ENCODE measurements at regions not wholly inside any gene's neighbourhood (a gene's known extent, or its start where the extent isn't known, plus 50 kb on each side); places are given as distances from the start of the nearest gene placed in this dataset.

DNA sequence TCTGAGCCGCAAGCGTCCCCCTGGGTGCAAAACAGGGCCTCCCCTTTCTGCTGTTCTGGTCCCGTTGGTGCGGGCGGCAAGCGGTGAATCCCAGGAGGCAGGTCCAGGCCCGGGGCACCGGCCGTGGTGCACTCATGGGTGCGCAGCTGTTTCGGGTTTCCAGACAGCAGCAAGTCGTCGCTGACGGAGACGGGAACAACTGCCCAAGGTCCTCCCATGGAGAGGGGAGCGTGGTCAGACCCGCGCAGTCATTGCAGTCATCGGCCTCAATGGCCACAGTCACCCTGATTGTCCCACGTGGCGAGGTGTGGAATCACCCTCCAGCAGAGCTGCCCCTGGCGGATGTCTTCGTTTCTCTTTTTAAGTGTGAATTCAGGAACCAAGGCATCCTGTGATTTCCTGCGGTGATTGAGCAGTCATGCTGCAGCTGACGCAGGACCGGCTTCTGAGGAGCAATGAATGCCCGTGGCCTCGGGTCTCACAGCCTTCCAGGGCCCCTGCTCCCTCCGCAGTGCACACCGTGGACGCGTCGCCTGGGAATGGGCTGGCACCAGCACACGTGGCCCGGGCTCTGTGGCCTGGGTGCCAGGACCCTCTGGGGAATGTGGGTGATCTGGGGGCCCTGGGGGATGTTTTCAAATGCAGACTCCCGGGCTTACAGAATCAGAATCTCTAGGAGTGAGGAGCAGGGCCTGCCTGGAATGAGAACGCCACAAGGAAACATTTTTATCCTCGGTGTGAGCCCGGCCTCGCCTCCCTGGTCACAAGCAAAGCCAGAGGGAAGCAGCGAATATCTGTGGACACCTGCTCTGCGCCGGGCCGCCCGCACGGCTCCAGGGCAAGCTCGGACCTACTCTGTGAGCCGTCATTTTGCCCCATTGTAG, 244.2 kb upstream of the SALL3 start:
- H3K9me3 Mint-ChIP-seq (ENCODE audit: unreplicated experiment) = peaks cover 32% of the 10 kb centered on the region
- CTCF ChIA-PET = interaction anchor here (0.6 kb wide), 1 partner anchor 1516 kb away, joined by 3 read pairs; no protein-coding TSS in a partner anchor
- H3K36me3 Mint-ChIP-seq (ENCODE audit: insufficient read depth, unreplicated experiment) = peaks cover 5% of the 10 kb centered on the region
- intact Hi-C loops (cut with micrococcal nuclease) = no loop called here
- TF ChIP-seq, protein P1, sequence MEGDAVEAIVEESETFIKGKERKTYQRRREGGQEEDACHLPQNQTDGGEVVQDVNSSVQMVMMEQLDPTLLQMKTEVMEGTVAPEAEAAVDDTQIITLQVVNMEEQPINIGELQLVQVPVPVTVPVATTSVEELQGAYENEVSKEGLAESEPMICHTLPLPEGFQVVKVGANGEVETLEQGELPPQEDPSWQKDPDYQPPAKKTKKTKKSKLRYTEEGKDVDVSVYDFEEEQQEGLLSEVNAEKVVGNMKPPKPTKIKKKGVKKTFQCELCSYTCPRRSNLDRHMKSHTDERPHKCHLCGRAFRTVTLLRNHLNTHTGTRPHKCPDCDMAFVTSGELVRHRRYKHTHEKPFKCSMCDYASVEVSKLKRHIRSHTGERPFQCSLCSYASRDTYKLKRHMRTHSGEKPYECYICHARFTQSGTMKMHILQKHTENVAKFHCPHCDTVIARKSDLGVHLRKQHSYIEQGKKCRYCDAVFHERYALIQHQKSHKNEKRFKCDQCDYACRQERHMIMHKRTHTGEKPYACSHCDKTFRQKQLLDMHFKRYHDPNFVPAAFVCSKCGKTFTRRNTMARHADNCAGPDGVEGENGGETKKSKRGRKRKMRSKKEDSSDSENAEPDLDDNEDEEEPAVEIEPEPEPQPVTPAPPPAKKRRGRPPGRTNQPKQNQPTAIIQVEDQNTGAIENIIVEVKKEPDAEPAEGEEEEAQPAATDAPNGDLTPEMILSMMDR (IDR thresholded peaks at IDR 0.05; ENCODE audit: unreplicated experiment) = no peak
- POLR2A ChIA-PET = no interaction called here
- no peak for DNase-seq (ENCODE audit: unreplicated experiment)
- no peak overlapping the region for H3K4me3 Mint-ChIP-seq (ENCODE audit: unreplicated experiment)
- no TSS peak for BruUV-seq (replicated peaks)
- no peaks in the 10 kb centered on the region for H3K4me1 Mint-ChIP-seq (ENCODE audit: insufficient read depth, unreplicated experiment)
- no peak overlapping the region for H3K27ac Mint-ChIP-seq (ENCODE audit: low read depth, unreplicated experiment)
- no peaks in the 10 kb centered on the region for H3K27me3 Mint-ChIP-seq (ENCODE audit: insufficient read depth, unreplicated experiment)

DNA sequence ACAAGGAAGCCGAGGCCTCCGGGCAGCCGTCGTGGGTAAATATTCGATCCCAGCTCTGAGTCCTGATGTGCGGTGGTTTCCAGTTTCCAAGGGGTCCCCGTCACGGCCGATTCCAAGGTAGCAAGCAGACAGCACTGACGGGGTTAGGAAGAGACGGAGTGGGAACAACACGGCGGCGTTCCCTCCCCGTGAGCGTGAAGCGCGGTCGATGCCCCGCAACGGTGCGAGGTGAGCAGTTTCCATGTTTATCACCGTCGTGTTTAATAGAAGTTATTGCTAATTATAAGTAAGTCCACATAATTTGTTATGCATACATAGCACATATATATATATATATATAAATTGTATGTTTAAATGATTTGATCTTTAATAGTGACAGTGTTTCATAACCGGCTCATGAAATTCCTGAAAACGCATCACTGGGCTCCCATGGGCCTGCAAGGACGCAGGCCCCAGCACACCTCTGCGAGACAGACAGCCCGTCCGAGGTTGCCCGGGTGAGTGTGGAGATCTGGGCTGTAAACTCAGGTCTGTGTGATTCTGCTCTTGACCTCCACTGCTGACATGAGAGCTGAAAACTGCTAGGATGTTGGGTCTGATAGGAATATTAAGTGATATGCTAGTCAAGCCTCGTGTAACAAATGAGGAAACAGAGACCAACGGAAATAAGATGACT, 243.5 kb upstream of the SALL3 start:
- H3K4me3 Mint-ChIP-seq (ENCODE audit: unreplicated experiment) = no peak overlapping the region

DNA sequence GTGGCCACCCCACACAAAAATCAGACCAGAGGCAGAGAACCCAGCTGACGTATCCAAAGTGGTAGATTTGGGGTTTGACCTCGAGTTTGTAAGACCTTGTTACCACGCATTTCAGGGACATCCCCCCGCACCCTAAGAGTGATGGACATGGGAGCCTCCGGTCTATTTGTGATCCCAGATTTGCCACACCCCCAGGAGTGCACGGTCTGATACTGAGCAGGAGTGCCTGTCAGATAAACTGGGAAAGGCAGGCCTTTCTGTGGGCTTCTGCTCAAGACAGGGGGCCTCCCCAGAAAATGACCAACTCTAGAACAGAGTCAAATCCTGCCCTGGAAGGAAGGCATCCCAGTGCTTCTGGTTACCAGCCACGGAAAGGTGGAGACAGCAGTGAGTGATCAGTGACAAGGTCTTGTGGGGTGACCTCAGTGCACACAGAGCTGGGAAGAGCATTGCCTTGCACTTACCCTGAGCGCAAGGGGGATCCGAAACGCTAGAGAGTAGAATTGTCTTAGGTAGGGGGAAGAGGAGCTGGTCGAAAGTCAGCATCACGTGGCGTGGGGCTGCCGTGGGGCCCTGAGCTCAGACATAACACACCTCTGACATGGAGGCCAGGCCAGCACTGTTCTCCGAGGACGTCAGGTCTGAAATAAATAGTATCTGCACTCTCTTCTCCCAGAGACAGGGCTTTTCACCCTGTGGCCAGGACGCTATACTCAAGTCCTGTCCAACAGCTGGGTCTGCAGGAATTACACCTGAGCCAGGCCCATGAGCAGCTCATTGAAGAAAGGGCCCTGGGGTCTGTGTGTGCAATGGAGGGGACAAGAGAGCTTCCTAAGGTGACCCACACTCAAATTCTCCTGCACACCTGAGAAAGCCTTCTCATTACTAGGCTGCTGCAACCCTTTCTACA, 242.4 kb upstream of the SALL3 start:
- Mint-ChIP-seq H3K9me3 (ENCODE audit: unreplicated experiment) (peaks cover 39% of the 10 kb centered on the region), H3K36me3 (ENCODE audit: insufficient read depth, unreplicated experiment) (peaks cover 5% of the 10 kb centered on the region), H3K4me1 (ENCODE audit: insufficient read depth, unreplicated experiment) (no peaks in the 10 kb centered on the region), H3K4me3 (ENCODE audit: unreplicated experiment) (no peak overlapping the region), H3K27me3 (ENCODE audit: insufficient read depth, unreplicated experiment) (no peaks in the 10 kb centered on the region), H3K27ac (ENCODE audit: low read depth, unreplicated experiment) (no peak overlapping the region)
- TF ChIP-seq, protein P1 (IDR thresholded peaks at IDR 0.05; ENCODE audit: unreplicated experiment) = no peak
- intact Hi-C loops (cut with micrococcal nuclease) = no loop called here
- DNase-seq (ENCODE audit: unreplicated experiment) = no peak
- ChIA-PET CTCF (interaction anchor here (0.5 kb wide), 1 partner anchor 510 kb away, joined by 3 read pairs; no protein-coding TSS in a partner anchor), POLR2A (no interaction called here)
- no TSS peak for BruUV-seq (replicated peaks)

More for the DNA sequence above, 243.5 kb upstream of the SALL3 start:
- Mint-ChIP-seq H3K27ac (ENCODE audit: low read depth, unreplicated experiment) (no peak overlapping the region), H3K36me3 (ENCODE audit: insufficient read depth, unreplicated experiment) (peaks cover 5% of the 10 kb centered on the region), H3K27me3 (ENCODE audit: insufficient read depth, unreplicated experiment) (no peaks in the 10 kb centered on the region), H3K9me3 (ENCODE audit: unreplicated experiment) (peaks cover 32% of the 10 kb centered on the region), H3K4me1 (ENCODE audit: insufficient read depth, unreplicated experiment) (no peaks in the 10 kb centered on the region)
- CTCF ChIA-PET = interaction anchor here (0.6 kb wide), 1 partner anchor 1515 kb away, joined by 3 read pairs; no protein-coding TSS in a partner anchor
- TF ChIP-seq, protein P1 (IDR thresholded peaks at IDR 0.05; ENCODE audit: unreplicated experiment) = no peak
- POLR2A ChIA-PET = no interaction called here
- no TSS peak for BruUV-seq (replicated peaks)
- intact Hi-C loops (cut with micrococcal nuclease) = no loop called here
- DNase-seq (ENCODE audit: unreplicated experiment) = no peak

All from MCF 10A (cell line).